HT1080 (cell line): ENCODE measurements at regions not wholly inside any gene's neighbourhood (a gene's known extent, or its start where the extent isn't known, plus 50 kb on each side); places are given as distances from the start of the nearest gene placed in this dataset.
"Not testable (repeated sequence)": the region's sequence is repeated elsewhere in the genome, so short reads cannot be mapped to it uniquely, and the experiment has no call there.

Source experiments
- DNase-seq: peaks from one replicate; pipeline ENCODE4 v3.0.0-alpha.2; 2015; ENCODE audit warnings: low read depth

DNA sequence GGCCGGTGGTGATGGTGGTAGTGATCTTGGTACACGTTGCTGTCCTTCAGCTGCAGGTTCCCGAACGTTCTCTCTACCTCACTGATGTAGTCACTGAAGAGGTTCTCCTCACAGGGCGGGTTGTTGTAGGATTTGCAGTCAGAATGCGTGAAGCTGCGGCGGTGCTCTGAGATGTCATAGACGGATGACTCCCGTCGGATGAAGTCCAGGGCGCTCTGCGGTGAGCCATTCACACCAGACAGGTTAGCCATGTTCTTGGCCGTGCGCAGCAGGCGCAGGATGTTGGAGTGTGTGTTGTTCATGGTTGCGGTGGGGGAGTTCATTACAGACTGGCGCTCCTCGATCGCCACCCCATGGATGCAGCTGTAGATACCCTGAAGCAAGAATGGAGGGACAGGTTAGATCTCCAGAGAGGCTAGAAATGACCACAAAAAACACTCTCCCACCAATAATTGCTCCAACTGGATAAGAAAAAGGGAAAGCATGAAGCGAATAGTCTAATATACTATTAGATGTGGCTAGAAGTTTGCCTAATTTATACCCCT lies 367.8 kb downstream of the EMP1 start:
- peak; percentile 20 for DNase-seq

DNA sequence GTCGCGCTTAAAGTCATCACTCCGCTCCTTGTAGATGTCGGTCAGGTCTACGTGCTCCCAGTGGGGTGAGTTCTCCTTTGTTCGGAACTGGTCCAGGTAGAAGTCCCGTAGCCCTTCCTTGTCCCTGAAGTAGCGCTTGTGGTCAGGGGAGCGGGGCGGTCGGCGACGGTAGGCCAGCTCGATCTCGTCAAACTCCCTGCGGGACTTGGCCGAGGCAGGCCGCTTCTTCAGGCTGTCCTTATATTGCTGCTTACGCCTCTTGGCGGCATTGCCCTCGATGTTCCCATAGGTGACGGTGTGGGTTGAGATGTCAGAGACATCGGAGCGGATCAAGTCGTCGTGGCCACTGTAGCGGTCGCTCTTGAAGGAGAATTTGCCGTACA lies 367.2 kb downstream of the EMP1 start:
- no peak for DNase-seq

DNA sequence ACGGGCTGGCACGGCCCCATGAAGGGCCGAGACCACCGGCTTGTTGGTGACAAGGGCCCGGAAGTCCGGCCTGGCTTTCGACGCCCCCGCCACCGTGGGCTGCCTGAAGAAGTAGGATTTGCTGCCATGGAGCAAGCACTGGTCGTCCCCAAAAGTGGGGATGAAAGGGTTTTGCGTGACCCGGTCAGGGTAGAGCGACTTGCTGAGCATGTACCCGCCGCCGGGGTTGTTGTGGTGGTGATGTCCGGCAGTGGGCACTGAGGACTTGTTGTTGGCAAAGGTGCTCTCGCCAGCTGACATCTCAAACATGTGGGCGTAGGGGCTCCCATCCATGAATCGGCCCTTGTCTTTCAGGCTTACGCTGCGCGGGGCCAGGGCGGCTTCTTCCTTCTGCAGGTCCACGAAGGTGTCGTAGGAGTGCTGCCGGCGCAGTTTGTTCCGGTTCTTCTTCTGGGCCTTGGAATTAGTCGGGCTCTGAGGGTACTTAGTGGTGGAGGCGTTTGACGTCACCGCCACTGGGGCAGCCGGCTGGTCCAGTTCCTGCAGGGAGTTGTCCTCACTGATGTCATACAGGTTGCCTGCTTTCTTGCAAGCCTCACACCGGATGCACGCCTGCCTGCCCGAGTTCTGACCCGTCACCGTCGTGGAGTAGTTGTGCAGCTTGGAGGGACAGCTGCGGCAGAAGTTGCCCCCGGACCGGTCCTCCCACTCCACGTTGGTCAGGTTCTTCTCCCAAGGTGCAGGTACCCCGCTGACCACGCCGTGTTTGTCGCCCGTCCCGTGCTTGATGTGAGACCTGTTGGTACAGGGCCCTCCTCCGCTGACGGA lies 366.6 kb downstream of the EMP1 start:
- DNase-seq, result no peak

DNA sequence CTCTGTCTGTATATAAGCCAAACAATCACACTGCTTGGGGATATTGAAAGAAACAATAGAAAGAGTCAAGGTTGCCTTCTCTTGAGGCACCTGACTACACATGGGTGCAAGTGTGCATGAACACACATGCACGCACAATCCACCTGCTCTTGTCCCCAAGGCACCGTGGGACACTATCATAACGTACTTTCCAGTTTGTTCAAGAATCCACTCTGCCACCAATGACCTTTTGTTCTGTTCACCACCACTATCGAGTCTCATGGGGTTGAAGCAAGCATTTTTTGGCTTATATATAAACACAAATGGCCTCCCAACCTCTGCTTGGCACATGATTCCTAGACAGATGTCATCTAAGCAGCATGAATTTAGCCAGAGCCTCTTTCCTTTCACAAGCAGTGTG lies 365.4 kb downstream of the EMP1 start:
- no peak for DNase-seq

DNA sequence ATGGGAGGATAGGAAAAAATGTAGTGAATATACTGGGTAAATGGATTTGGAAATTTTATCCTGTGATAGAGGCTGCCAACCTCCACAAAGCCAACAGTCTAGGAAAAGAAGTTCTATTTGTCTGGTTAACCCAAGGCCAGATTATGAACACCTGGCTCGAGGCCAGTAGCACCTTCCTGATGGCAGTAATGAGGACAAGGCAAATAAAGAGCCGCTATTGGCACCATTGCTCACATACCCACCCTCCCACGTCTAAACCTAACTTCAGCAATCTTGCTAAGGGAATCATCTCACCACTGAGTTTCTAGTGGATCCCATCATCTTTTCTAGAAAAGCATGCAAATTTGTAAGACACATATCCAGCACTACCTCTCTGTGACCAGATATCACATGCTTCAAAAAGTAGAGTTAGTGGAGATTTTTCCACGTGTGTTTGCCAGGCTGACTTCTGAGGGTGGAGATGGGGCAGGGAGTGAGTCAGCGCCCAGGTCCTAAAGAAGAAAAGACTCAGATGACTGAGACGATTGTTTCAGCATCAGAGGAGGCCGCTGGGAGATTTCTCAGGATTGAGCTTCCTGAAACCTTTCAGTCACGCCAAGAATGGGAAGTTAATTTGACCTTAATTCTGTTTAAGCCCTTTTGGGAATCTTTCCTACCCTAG lies 362.9 kb downstream of the EMP1 start:
- DNase-seq, result peak; percentile 64

DNA sequence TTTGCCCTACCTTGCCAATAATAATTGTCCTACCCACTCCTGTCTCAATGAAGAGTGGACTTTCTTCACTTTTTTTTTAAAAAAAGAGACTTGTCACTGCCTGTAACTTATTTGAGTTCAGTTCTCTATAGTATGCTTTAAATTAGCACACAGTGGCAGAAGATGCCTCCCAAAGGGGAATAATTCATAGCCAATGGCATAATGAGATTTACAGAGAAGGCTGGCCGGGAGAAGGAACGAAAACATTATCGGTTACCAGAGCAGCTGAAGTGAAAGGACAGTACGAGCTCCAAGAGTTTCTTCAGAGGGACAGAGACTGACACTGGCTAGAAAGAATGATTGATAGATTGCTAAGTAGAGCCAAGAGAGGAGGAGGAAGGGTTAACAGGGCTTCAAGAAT lies 356.3 kb downstream of the EMP1 start:
- no peak for DNase-seq

DNA sequence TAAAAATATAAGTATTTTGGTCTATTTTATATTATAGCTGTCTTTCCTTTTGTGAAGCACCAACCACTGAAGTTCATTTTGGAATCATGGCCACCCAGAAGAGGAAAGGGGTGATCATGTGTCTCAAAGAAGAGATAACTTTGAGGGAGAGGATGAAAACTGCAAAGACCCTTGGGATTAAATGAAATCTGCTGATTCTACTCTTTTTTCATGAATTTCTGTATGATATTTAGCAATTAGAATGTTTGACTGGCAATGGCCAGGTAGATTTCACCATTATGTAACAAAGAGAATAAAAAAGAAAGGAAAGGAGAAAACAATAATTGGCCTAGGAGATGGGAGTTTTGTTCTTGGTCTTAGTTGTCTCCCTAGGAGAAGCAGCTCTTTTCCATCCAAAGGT lies 350.8 kb downstream of the EMP1 start:
- DNase-seq, result no peak

DNA sequence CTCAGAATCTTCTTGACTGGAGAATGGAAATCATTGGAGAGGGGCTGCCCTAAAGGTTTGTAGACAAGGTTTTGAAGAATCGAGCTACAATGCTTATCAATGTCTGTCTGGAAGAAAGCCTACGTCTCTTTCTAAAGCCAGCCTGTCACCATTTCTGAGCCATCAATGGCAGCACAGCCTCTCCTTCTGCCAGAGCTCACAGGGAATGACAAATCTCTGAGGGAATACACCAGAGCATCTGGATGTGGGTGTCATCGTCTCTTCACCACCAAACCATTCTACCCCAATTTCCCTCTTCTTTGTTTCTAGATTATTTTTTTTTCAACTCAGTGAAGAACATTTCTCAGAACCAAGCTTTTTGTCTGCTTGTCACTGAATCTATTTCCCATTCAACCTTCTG lies 349.7 kb downstream of the EMP1 start:
- DNase-seq, result no peak

DNA sequence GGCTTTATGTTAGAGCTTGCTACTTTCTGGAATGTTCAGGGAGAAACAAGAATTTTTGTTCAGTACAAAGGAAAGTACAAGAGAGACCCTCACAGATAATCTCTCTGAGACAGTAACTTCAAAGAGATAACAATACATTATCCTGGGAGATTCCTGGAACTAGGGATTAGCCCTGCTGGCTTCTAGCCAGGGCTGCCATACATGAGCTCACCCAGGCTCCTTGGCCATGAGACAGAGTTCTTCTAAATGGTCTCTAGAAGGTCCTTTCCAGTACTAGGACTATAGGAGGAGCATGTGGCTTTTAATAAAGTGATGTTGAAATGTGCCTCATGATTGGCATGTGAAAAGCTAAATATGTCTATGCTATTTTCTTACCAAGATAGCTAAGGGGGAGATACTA lies 342.5 kb downstream of the EMP1 start:
- DNase-seq, result no peak

DNA sequence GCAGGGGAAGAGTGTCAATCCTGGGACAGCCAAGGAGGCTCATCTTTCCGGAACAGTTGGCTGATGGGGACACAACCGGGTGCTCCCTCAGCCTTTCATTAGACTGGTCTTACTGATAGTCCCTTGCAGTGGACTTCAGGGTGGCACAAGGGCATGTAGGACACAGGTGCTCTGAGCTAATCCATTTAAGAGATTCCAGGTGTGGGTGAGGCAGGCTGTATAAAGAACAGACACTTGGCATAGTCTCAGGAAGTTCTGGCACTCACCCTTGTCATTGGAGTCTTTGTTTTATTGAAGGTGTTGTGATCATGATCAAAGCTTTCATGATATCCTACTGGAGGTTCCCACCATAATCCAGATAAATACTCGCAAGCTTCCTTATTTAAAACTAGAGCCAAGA lies 341.6 kb downstream of the EMP1 start:
- no peak for DNase-seq

DNA sequence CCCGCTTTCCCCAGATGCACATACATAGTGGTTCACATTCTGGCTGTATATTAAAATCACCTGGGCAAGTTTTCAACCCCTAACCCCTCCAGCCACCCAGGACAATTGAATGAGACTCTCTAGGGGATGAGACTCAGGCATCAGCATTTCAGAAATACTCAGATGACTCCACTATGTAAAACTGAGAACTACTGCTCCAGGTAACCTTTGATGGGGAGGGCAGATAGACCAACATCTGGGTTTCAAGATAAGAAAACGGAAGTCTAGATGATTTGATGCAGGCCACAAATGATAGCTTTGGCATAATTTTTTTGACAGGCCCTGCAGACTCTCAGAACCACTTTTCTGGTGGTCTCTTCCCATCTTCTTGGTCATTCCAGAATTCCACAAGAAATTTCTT lies 341.1 kb downstream of the EMP1 start:
- no peak for DNase-seq

DNA sequence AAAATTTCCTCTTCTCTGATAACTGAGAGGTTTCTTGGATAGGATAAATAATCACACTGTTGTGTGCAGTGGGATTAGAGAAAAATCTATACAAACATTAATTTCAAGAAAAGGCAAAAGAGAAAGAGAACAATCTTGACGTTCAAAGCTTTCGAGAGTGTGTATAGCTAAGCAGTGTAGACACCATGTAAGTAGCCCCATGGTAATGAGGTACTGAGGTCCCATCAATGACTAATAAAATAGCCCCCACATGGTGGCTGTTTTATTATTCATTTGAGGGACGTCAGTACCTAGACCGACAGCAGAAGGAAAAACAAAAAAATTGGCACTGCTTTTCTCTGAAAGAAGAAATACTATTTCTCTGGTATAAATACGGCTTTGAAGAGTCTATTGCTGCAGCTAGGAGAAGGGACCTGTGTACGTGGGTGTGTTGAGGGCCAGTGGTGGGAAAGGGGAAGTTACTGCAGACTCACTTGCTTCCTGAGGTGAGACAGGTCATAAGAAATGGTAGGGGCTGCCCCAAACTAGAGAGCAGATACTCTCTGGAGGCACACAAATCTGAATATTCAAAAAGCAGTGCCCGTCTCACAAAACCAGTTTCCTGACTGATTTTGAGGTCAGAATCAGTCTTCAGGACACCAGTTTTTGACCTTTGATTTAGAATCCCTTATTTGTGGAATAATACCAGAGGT lies 339.8 kb downstream of the EMP1 start:
- no peak for DNase-seq

DNA sequence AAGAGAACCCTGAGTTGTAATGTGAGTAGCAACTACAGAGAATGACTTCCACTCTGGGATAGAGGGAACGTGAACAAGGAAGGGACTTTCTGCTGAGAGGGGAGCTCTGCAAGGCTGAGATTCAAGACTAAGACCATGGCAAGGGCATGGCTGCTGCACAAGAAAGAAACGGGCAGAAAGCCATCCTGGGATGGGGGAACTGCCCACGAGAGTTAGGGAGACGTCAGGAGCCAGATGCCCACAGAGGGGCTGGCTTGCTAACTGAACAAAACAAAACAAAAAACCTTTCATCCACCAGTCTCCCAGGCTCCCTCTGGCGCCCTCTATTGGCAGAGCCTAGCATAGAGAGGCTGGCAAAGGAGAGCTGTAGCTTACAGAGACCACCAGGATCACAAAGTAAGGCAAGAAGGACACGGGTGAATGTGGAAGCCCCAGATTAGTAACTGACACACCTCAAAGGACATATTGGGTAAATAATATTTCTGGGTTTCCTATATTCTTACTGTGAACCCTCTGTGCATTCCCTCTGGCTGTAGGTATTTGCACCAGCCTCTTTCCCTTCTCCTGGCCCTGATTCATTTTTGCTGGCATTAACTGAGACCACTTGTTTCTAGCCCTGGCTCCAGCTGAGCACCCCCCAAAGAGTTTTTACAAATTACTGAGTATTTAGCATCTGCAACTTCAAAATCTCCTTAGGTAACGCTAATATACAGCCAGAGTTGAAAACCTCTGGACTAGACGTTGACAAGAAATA lies 338.3 kb downstream of the EMP1 start:
- DNase-seq, result peak; percentile 65

DNA sequence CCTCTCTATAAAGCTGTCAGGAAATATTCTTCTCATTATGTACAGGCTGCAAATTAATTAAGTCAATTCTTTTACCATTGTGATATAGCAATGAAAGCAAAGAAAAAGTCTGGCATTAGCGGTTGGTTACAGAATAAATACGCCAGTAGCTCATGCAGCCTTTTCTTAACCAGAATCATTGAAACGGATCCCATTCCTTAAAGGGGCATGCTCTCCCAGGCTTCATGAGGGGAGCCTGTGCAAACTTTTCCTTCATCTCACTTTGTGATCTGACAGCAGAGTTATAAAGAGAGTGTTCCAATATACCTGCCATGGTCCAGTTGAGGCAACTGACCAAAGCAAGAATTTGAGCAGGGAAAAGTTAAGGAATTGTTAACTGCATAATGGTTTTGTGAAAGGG lies 337.7 kb downstream of the EMP1 start:
- DNase-seq, result no peak

DNA sequence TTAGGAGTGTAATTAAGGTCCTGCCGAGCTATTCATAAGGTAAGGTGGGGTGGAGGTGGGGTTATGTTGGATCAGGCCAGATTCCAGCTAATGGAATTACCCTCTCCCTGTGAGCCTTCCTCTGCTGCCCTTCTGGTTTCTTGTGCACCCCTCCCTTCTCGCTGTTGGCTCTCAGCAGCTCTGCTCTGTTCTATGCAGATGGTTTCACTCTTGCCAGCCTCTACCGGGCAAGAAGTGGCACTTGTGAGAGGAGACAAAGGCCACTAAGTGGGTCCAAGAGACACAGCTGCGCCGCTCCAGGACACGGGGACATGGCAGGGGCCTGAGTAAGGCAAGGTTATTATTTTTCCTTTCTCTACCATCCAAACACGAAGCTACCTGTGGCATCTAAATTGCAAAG lies 334.4 kb downstream of the EMP1 start:
- DNase-seq, result no peak

DNA sequence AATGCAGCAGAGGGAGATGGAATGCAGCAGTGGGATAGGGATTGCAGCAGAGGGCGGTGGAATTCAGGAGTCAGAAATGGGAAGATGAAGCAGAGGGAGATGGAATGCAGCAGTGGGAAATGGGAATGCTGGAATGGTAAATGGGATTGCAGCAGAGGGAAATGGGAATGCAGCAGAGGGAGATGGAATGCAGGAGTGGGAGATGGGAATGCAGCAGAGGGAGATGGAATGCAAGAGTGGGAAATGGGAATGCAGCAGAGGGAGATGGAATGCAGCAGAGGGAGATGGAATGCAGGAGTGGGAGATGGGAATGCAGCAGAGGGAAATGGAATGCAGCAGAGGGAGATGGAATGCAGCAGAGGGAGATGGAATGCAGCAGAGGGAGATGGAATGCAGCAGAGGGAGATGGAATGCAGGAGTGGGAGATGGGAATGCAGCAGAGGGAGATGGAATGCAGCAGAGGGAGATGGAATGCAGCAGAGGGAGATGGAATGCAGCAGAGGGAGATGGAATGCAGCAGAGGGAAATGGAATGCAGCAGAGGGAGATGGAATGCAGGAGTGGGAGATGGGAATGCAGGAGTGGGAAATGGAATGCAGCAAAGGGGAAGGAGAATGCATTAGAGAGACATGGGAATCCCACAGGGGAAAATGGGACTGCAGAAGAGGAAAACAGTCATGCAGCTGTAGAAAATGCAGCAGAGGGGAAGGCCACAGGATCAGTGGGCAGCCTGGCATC lies 329.8 kb downstream of the EMP1 start:
- DNase-seq, result not testable (repeated sequence)

DNA sequence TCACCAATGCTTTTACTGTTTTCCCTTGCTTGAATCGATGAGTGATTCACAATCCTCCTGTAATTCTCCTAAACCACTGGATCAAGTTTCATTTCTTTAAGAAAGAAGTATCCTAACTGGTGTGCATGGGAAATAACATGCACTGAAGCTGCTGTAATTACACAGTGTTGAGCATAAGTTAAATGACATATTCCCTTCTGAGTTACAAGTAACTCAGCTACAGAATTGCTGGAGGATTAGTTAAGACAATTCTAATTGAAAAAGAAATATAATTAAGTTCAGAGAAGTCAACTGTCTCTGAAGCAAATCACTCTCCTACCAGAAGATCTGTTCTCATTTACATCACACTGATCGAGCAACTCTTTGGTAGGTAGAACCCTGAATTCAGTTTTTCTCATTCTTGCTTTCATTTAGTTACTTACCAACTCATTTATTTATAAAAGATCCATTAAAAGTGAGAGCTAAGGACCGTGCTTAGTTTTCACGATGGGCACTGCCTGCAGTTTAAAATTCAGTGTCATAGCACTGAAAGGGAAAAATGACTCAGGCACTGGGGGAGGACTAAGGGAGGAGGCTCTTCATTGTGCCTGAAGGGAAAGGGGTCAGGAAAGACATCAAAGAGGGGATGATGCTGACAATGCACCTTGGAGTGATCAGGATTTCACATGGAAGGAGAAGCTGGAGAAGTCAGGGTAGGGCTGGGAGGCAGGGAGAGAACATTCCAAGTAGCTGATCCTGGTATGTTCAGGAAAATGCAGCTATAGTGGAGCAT lies 327.2 kb downstream of the EMP1 start:
- no peak for DNase-seq

DNA sequence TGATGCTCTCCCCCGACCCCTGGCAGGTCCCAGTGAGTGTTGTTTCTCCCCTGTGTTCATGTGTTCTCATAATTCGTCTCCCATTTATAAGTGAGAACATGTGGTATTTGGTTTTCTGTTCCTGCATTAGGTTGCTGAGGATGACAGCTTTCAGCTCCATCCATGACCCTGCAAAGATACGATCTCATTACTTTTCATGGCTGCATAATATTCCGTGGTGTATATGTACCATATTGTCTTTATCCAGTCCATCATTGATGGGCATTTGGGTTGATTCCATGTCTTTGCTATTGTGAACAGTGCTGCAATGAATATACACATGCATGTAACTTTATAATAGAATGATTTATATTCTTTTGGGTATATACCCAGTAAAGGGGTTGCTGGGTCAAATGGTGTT lies 321.5 kb downstream of the EMP1 start:
- DNase-seq, result not testable (repeated sequence)

DNA sequence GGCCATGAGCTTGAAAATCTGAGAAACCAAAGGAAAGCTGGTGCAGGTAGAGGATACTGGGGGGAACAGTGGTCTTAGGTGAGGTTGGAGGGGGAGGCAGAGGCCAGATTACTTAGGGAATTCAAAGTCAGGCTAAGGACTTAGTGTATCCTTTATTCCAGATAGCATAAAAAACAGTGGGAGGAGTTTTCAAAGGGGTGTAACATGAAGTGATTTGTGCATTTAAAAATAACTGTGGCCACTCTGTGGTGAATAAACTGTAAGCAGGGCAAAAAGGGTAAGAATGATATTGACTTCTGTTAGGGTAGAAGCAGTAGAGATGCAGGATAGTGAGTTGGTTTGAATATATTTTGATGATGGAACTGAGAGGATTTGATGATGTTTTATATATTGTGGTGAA lies 313.2 kb downstream of the EMP1 start:
- DNase-seq, result no peak

DNA sequence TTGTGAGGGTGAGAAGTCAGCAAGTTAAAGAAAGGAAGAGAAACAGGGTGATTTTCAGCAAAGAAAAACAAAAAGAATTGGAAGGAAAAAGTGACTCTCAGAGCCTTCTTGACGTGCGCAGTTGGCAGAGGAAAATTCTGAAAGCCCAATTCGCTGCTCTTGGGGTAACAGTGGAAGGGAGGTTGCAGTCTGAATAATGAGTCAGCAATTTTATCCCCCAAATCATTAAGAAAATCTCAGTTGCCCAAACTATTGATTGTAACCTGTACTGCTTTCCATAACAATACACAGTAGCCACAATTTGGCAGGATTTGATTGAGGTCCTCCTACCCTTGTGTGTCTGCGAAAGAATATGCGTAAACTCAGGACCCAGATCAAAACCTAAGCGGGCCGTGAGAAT lies 309.1 kb downstream of the EMP1 start:
- DNase-seq, result no peak
